LHCN-M2 (cell line): ENCODE measurements at regions not wholly inside any gene's neighbourhood (a gene's known extent, or its start where the extent isn't known, plus 50 kb on each side); places are given as distances from the start of the nearest gene placed in this dataset.
"Not testable (repeated sequence)": the region's sequence is repeated elsewhere in the genome, so short reads cannot be mapped to it uniquely, and the experiment has no call there.

Experiments used
- DNase-seq: peaks from one replicate; pipeline ENCODE4 v3.0.0-alpha.2; 2012; ENCODE audit warnings: low read depth

GRCh38 chr13:46498650-46499049, 54.3 kb upstream of the LRCH1 start:
- DNase-seq: no peak

- no peak for DNase-seq
Observed at GRCh38 chr13:46496086-46496485, 56.9 kb upstream of the LRCH1 start.

GRCh38 chr13:46495651-46496050, 57.3 kb upstream of the LRCH1 start:
- DNase-seq: no peak

GRCh38 chr13:46495066-46495465, 57.9 kb upstream of the LRCH1 start:
- no peak for DNase-seq

GRCh38 chr13:46492946-46493345, 60.0 kb upstream of the LRCH1 start:
- peak; percentile 55 for DNase-seq

- DNase-seq: peak; percentile 55
Observed at GRCh38 chr13:46491641-46492040, 61.3 kb upstream of the LRCH1 start.

GRCh38 chr13:46490713-46491112, 62.3 kb upstream of the LRCH1 start:
- not testable (repeated sequence) for DNase-seq

- no peak for DNase-seq
Observed at GRCh38 chr13:46490129-46490528, 62.8 kb upstream of the LRCH1 start.

GRCh38 chr13:46489586-46490023, 63.4 kb upstream of the LRCH1 start:
- DNase-seq: peak; percentile 93

GRCh38 chr13:46487748-46488147, 65.2 kb upstream of the LRCH1 start:
- no peak for DNase-seq

- DNase-seq: no peak
Observed at GRCh38 chr13:46486270-46486669, 66.7 kb upstream of the LRCH1 start.

- DNase-seq: no peak
Observed at GRCh38 chr13:46484561-46484960, 68.4 kb upstream of the LRCH1 start.

GRCh38 chr13:46481166-46481565, 71.8 kb upstream of the LRCH1 start:
- no peak for DNase-seq

GRCh38 chr13:46480131-46480530, 72.8 kb upstream of the LRCH1 start:
- DNase-seq: no peak

GRCh38 chr13:46479691-46480090, 73.3 kb upstream of the LRCH1 start:
- DNase-seq: no peak

- no peak for DNase-seq
Observed at GRCh38 chr13:46479283-46479682, 73.7 kb upstream of the LRCH1 start.

GRCh38 chr13:46478651-46479050, 74.3 kb upstream of the LRCH1 start:
- DNase-seq: no peak

GRCh38 chr13:46476174-46476573, 76.8 kb upstream of the LRCH1 start:
- DNase-seq: no peak

- peak; percentile 57 for DNase-seq
Observed at GRCh38 chr13:46475541-46475991, 77.4 kb upstream of the LRCH1 start.

- DNase-seq: no peak
Observed at GRCh38 chr13:46473806-46474205, 79.2 kb upstream of the LRCH1 start.

GRCh38 chr13:46472384-46472783, 80.6 kb upstream of the LRCH1 start:
- DNase-seq: no peak

GRCh38 chr13:46469699-46470098, 82.6 kb upstream of the RUBCNL start:
- DNase-seq: not testable (repeated sequence)

- DNase-seq: peak; percentile 57
Observed at GRCh38 chr13:46468570-46469463, 81.8 kb upstream of the RUBCNL start.
